Left lobe of liver (tissue), 2 donors: ENCODE measurements at regions not wholly inside any gene's neighbourhood (a gene's known extent, or its start where the extent isn't known, plus 50 kb on each side); places are given as distances from the start of the nearest gene placed in this dataset.

Experiments used
- ATAC-seq: fragments of 200-7000 bp; cut with Tn5 transposase; one replicate; pipeline ENCODE4 v1.9.1; 2020; ENCODE audit warnings: mild to moderate bottlenecking, moderate library complexity
- DNase-seq: peaks from one replicate; pipeline ENCODE4 v3.0.0-alpha.2; 2020; ENCODE audit warnings: low spot score
- donor health status: DM: no; HTN: no; CAD: no; lungs with moderate emphysema.
- donor health status: DM: no; HTN: yes; CAD: no.

GRCh38 chrX:36913551-36913950, 94.6 kb upstream of the FAM47C start:
- no peak for ATAC-seq

GRCh38 chrX:36916941-36917340, 91.2 kb upstream of the FAM47C start:
- no peak for DNase-seq
- ATAC-seq: no peak

More at GRCh38 chrX:36913551-36913950, 94.6 kb upstream of the FAM47C start:
- no peak for DNase-seq

GRCh38 chrX:36927712-36928111, 80.5 kb upstream of the FAM47C start:
- DNase-seq: no peak
- ATAC-seq: no peak

GRCh38 chrX:36930491-36930890, 77.7 kb upstream of the FAM47C start:
- DNase-seq (no peak), ATAC-seq (no peak)

GRCh38 chrX:36947214-36947613, 61.0 kb upstream of the FAM47C start:
- ATAC-seq (peak; percentile 79), DNase-seq (no peak)

- DNase-seq (no peak), ATAC-seq (no peak)
Measured at GRCh38 chrX:36950495-36951253, 57.5 kb upstream of the FAM47C start.

GRCh38 chrX:36957425-36958328, 50.5 kb upstream of the FAM47C start:
- peak; percentile 91 for ATAC-seq
- DNase-seq: peak; percentile 79
